ENCODE measurements at regions not wholly inside any gene's neighbourhood (a gene's known extent, or its start where the extent isn't known, plus 50 kb on each side); places are given as distances from the start of the nearest gene placed in this dataset.

- no peak overlapping the region for H3K4me3 ChIP-seq (ENCODE audit: low read depth, low read length)
- TF ChIP-seq, protein P1, sequence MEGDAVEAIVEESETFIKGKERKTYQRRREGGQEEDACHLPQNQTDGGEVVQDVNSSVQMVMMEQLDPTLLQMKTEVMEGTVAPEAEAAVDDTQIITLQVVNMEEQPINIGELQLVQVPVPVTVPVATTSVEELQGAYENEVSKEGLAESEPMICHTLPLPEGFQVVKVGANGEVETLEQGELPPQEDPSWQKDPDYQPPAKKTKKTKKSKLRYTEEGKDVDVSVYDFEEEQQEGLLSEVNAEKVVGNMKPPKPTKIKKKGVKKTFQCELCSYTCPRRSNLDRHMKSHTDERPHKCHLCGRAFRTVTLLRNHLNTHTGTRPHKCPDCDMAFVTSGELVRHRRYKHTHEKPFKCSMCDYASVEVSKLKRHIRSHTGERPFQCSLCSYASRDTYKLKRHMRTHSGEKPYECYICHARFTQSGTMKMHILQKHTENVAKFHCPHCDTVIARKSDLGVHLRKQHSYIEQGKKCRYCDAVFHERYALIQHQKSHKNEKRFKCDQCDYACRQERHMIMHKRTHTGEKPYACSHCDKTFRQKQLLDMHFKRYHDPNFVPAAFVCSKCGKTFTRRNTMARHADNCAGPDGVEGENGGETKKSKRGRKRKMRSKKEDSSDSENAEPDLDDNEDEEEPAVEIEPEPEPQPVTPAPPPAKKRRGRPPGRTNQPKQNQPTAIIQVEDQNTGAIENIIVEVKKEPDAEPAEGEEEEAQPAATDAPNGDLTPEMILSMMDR (IDR thresholded peaks at IDR 0.05; ENCODE audit: low read depth, low read length), result no peak
- DNase-seq, result no peak
- no peaks in the 10 kb centered on the region for H3K9me3 ChIP-seq
- no peaks in the 10 kb centered on the region for H3K27me3 ChIP-seq
- no peaks in the 10 kb centered on the region for H3K36me3 ChIP-seq
- no peaks in the 10 kb centered on the region for H3K4me1 ChIP-seq
These were observed 750.9 kb upstream of the B3GALT2 start for GRCh38 chr1:193937308-193937707.

GRCh38 chr1:193932979-193933378 is 746.6 kb upstream of the B3GALT2 start:
- TF ChIP-seq, protein P1 (IDR thresholded peaks at IDR 0.05; ENCODE audit: low read depth, low read length), result no peak
- H3K4me3 ChIP-seq (ENCODE audit: low read depth, low read length), result no peak overlapping the region
- DNase-seq, result no peak
- H3K9me3 ChIP-seq, result no peaks in the 10 kb centered on the region
- H3K36me3 ChIP-seq, result no peaks in the 10 kb centered on the region
- no peaks in the 10 kb centered on the region for H3K4me1 ChIP-seq
- H3K27me3 ChIP-seq, result no peaks in the 10 kb centered on the region

DNA sequence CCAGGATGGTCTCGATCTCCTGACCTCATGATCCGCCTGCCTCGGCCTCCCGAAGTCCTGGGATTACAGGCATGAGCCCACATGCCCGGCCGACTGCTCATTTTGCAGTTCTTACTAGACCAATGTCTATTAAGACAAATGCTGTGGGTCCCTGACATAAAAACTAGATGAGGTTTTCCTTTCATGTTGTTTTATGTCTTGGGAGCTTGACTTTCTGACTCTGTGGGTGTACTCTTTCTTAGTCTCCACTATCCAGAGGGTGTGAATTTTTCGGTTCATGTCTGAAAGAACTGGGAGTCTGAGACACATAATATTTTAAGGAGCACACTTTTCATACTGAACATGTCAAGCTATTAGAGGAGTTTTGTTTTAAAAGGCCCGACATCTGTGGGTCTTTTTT is 744.9 kb upstream of the B3GALT2 start:
- Histone ChIP-seq H3K27me3 (no peaks in the 10 kb centered on the region), H3K4me1 (no peaks in the 10 kb centered on the region), H3K4me3 (ENCODE audit: low read depth, low read length) (no peak overlapping the region), H3K9me3 (no peaks in the 10 kb centered on the region), H3K36me3 (no peaks in the 10 kb centered on the region)
- TF ChIP-seq, protein P1 (IDR thresholded peaks at IDR 0.05; ENCODE audit: low read depth, low read length), result no peak
- DNase-seq, result no peak

GRCh38 chr1:193929374-193930033 is 743.1 kb upstream of the B3GALT2 start:
- no peak for DNase-seq

GRCh38 chr1:193927550-193927949 is 741.1 kb upstream of the B3GALT2 start:
- no peak for DNase-seq
- H3K4me1 ChIP-seq, result no peaks in the 10 kb centered on the region
- no peaks in the 10 kb centered on the region for H3K36me3 ChIP-seq
- no peak overlapping the region for H3K4me3 ChIP-seq (ENCODE audit: low read depth, low read length)
- H3K27me3 ChIP-seq, result no peaks in the 10 kb centered on the region
- TF ChIP-seq, protein P1 (IDR thresholded peaks at IDR 0.05; ENCODE audit: low read depth, low read length), result no peak
- H3K9me3 ChIP-seq, result no peaks in the 10 kb centered on the region

More at GRCh38 chr1:193929374-193930033, 743.1 kb upstream of the B3GALT2 start:
- Histone ChIP-seq H3K4me3 (ENCODE audit: low read depth, low read length) (no peak overlapping the region), H3K4me1 (no peaks in the 10 kb centered on the region), H3K36me3 (no peaks in the 10 kb centered on the region), H3K27me3 (no peaks in the 10 kb centered on the region), H3K9me3 (no peaks in the 10 kb centered on the region)
- TF ChIP-seq, protein P1 (IDR thresholded peaks at IDR 0.05; ENCODE audit: low read depth, low read length), result no peak

- TF ChIP-seq, protein P1 (IDR thresholded peaks at IDR 0.05; ENCODE audit: low read depth, low read length), result no peak
- H3K36me3 ChIP-seq, result no peaks in the 10 kb centered on the region
- H3K4me1 ChIP-seq, result no peaks in the 10 kb centered on the region
- no peaks in the 10 kb centered on the region for H3K27me3 ChIP-seq
- no peaks in the 10 kb centered on the region for H3K9me3 ChIP-seq
- no peak for DNase-seq
- H3K4me3 ChIP-seq (ENCODE audit: low read depth, low read length), result no peak overlapping the region
These were observed 740.5 kb upstream of the B3GALT2 start for GRCh38 chr1:193926956-193927355.
